ENCODE measurements at regions not wholly inside any gene's neighbourhood (a gene's known extent, or its start where the extent isn't known, plus 50 kb on each side); places are given as distances from the start of the nearest gene placed in this dataset.

DNA sequence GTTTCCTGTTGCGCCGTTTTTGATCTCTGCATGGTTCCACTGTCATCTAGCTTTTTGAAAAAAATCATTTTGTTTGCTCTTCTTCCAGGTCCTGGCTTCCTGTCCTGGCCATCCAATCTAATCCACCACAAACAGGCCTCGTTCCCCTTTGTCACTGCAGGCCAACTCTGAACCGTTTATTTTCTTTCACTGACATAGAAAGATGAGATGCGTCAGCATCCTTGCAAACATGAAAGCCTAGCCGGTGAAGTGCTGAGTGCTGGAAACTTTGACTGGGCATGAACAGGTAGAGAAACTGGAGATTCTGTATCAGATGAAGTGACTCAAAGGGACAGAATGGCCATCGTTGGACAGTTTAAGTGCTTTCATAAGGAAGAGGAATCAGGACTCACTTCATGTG lies 1247.8 kb downstream of the TYW1 start:
- DNase-seq: no peak
- no peak overlapping the region for H2AFZ ChIP-seq (ENCODE audit: low read length)

DNA sequence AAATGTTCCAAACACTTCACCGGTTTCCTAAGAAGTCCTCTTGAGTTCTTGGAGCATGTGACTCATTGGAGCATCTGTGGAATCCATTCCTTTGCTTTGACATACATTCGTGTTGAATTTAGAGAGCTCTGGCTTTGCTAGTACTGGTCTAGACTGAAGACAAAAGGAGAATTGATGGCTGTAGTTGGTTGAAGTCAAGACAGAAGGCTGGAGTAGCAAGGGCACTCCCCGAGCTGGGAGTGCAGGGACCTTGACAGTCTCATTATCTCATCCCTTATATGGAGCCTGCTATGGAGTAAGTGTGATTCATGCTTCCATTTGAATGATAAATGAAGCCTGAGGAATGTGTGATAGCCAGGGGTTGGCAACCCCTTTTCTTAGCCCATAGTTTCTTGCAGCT lies 1249.1 kb downstream of the TYW1 start:
- Histone ChIP-seq H3K27me3 (replicated peaks; ENCODE audit: insufficient read depth, low read length) (no peaks in the 10 kb centered on the region), H3F3A (ENCODE audit: insufficient read depth, low read length) (peaks cover 14% of the 10 kb centered on the region), H3K4me2 (ENCODE audit: low read depth, low read length) (peak overlapping the region; percentile 38), H4K20me1 (ENCODE audit: insufficient read depth, low read length) (no peaks in the 10 kb centered on the region), H3K9me3 (replicated peaks; ENCODE audit: insufficient read depth, low read length) (no peaks in the 10 kb centered on the region), H3K9ac (ENCODE audit: low read length) (0 out of 2 replicates have a peak overlapping the region, but pooled peaks have one; percentile 16), H3K27ac (ENCODE audit: low read length) (peak overlapping the region; percentile 83), H3K4me3 (ENCODE audit: low read length) (no peak overlapping the region), H2AFZ (ENCODE audit: low read length) (no peak overlapping the region), H3K79me2 (ENCODE audit: low read length) (no peaks in the 10 kb centered on the region), H3K36me3 (replicated peaks; ENCODE audit: insufficient read depth, low read length) (no peaks in the 10 kb centered on the region), H3K4me1 (ENCODE audit: low read length) (peaks cover 16% of the 10 kb centered on the region), H3K9me2 (replicated peaks; ENCODE audit: insufficient read depth, low read length) (no peaks in the 10 kb centered on the region)
- TF ChIP-seq, protein P1, sequence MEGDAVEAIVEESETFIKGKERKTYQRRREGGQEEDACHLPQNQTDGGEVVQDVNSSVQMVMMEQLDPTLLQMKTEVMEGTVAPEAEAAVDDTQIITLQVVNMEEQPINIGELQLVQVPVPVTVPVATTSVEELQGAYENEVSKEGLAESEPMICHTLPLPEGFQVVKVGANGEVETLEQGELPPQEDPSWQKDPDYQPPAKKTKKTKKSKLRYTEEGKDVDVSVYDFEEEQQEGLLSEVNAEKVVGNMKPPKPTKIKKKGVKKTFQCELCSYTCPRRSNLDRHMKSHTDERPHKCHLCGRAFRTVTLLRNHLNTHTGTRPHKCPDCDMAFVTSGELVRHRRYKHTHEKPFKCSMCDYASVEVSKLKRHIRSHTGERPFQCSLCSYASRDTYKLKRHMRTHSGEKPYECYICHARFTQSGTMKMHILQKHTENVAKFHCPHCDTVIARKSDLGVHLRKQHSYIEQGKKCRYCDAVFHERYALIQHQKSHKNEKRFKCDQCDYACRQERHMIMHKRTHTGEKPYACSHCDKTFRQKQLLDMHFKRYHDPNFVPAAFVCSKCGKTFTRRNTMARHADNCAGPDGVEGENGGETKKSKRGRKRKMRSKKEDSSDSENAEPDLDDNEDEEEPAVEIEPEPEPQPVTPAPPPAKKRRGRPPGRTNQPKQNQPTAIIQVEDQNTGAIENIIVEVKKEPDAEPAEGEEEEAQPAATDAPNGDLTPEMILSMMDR (IDR thresholded peaks at IDR 0.05; ENCODE audit: low read length): no peak
- no peak for TF ChIP-seq EZH2 (optimal IDR thresholded peaks at IDR 0.05; ENCODE audit: low read depth, low read length)
- TF ChIP-seq EZH2phosphoT487 (IDR thresholded peaks at IDR 0.05; ENCODE audit: low read length): no peak
- no peak for DNase-seq

More for the DNA sequence above, 1247.8 kb downstream of the TYW1 start:
- H3K4me1 ChIP-seq (ENCODE audit: low read length): peaks cover 16% of the 10 kb centered on the region
- no peaks in the 10 kb centered on the region for H3K9me2 ChIP-seq (replicated peaks; ENCODE audit: insufficient read depth, low read length)
- no peaks in the 10 kb centered on the region for H4K20me1 ChIP-seq (ENCODE audit: insufficient read depth, low read length)
- no peaks in the 10 kb centered on the region for H3K79me2 ChIP-seq (ENCODE audit: low read length)
- TF ChIP-seq EZH2phosphoT487 (IDR thresholded peaks at IDR 0.05; ENCODE audit: low read length) (no peak), EZH2 (optimal IDR thresholded peaks at IDR 0.05; ENCODE audit: low read depth, low read length) (no peak)
- TF ChIP-seq, protein P1 (IDR thresholded peaks at IDR 0.05; ENCODE audit: low read length): no peak
- no peaks in the 10 kb centered on the region for H3K27me3 ChIP-seq (replicated peaks; ENCODE audit: insufficient read depth, low read length)
- no peak overlapping the region for H3K27ac ChIP-seq (ENCODE audit: low read length)
- H3K4me2 ChIP-seq (ENCODE audit: low read depth, low read length): no peak overlapping the region
- H3K4me3 ChIP-seq (ENCODE audit: low read length): no peak overlapping the region
- H3K36me3 ChIP-seq (replicated peaks; ENCODE audit: insufficient read depth, low read length): no peaks in the 10 kb centered on the region
- H3K9me3 ChIP-seq (replicated peaks; ENCODE audit: insufficient read depth, low read length): no peaks in the 10 kb centered on the region
- H3F3A ChIP-seq (ENCODE audit: insufficient read depth, low read length): peaks cover 14% of the 10 kb centered on the region
- H3K9ac ChIP-seq (ENCODE audit: low read length): no peak overlapping the region

DNA sequence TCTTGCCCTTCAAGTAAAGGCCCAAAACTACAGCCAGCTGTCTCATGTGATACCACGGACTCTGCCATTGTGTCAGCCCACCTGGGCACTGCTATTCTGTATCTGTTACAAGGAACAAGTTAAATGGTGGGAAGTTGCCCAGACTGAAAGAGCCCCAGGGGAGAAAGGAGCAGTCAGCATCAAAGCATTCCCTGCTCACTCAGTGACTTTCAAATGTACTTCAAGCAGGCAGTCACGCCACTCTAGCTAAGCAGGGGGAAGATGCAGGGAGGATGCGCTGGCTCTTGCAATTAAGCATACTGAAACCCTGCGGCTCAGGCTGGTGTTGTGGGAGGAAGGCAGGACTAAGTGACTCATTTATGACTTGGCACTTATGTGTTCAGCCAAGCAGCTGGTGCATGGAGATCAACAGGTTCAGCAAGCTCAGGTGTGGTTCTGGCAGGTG lies 1249.6 kb downstream of the TYW1 start:
- no peak overlapping the region for H3K4me3 ChIP-seq (ENCODE audit: low read length)
- H4K20me1 ChIP-seq (ENCODE audit: insufficient read depth, low read length): no peaks in the 10 kb centered on the region
- no peaks in the 10 kb centered on the region for H3K36me3 ChIP-seq (replicated peaks; ENCODE audit: insufficient read depth, low read length)
- H3F3A ChIP-seq (ENCODE audit: insufficient read depth, low read length): peaks cover 14% of the 10 kb centered on the region
- H3K4me2 ChIP-seq (ENCODE audit: low read depth, low read length): peak overlapping the region; percentile 40
- no peaks in the 10 kb centered on the region for H3K9me2 ChIP-seq (replicated peaks; ENCODE audit: insufficient read depth, low read length)
- H3K9ac ChIP-seq (ENCODE audit: low read length): 0 out of 2 replicates have a peak overlapping the region, but pooled peaks have one; percentile 16
- H3K27me3 ChIP-seq (replicated peaks; ENCODE audit: insufficient read depth, low read length): no peaks in the 10 kb centered on the region
- H3K4me1 ChIP-seq (ENCODE audit: low read length): peaks cover 16% of the 10 kb centered on the region
- H3K27ac ChIP-seq (ENCODE audit: low read length): peak overlapping the region; percentile 83
- TF ChIP-seq EZH2 (optimal IDR thresholded peaks at IDR 0.05; ENCODE audit: low read depth, low read length) (no peak), EZH2phosphoT487 (IDR thresholded peaks at IDR 0.05; ENCODE audit: low read length) (no peak)
- TF ChIP-seq, protein P1 (IDR thresholded peaks at IDR 0.05; ENCODE audit: low read length): no peak
- H3K79me2 ChIP-seq (ENCODE audit: low read length): no peaks in the 10 kb centered on the region
- no peaks in the 10 kb centered on the region for H3K9me3 ChIP-seq (replicated peaks; ENCODE audit: insufficient read depth, low read length)
- DNase-seq: peak; percentile 94
- H2AFZ ChIP-seq (ENCODE audit: low read length): 0 out of 2 replicates have a peak overlapping the region, but pooled peaks have one; percentile 24
